ENCODE measurements at regions not wholly inside any gene's neighbourhood (a gene's known extent, or its start where the extent isn't known, plus 50 kb on each side); places are given as distances from the start of the nearest gene placed in this dataset.
A peak's percentile ranks its signal among the peaks of the same experiment; 100 is the strongest.

- no peak for ATAC-seq
- Mint-ChIP-seq H3K4me1 (peaks cover 19% of the 10 kb centered on the region), H3K27ac (no peak overlapping the region), H3K27me3 (no peaks in the 10 kb centered on the region), H3K36me3 (ENCODE audit: low read depth) (peaks cover 5% of the 10 kb centered on the region), H3K4me3 (peak overlapping the region; percentile 70)
- H3K9me3 ChIP-seq (ENCODE audit: control insufficient read depth, low read length, poor library complexity, severe bottlenecking), result no peaks in the 10 kb centered on the region
- no peak for DNase-seq
These were observed 101.9 kb upstream of the LRIG1 start for GRCh38 chr3:66602691-66603090.

- peak overlapping the region; percentile 70 for H3K4me3 Mint-ChIP-seq
- no peaks in the 10 kb centered on the region for H3K27me3 Mint-ChIP-seq
- H3K4me1 Mint-ChIP-seq, result peaks cover 19% of the 10 kb centered on the region
- H3K36me3 Mint-ChIP-seq (ENCODE audit: low read depth), result peaks cover 5% of the 10 kb centered on the region
- ATAC-seq, result no peak
- peak overlapping the region; percentile 11 for H3K27ac Mint-ChIP-seq
- no peak for DNase-seq
- H3K9me3 ChIP-seq (ENCODE audit: control insufficient read depth, low read length, poor library complexity, severe bottlenecking), result no peaks in the 10 kb centered on the region
These were observed 102.4 kb upstream of the LRIG1 start for GRCh38 chr3:66603151-66603611.

- H3K27me3 Mint-ChIP-seq, result peaks cover under 1% of the 10 kb centered on the region
- peaks cover 19% of the 10 kb centered on the region for H3K4me1 Mint-ChIP-seq
- peaks cover 8% of the 10 kb centered on the region for H3K36me3 Mint-ChIP-seq (ENCODE audit: low read depth)
- no peak for ATAC-seq
- no peak for DNase-seq
- H3K27ac Mint-ChIP-seq, result no peak overlapping the region
- no peak overlapping the region for H3K4me3 Mint-ChIP-seq
- no peaks in the 10 kb centered on the region for H3K9me3 ChIP-seq (ENCODE audit: control insufficient read depth, low read length, poor library complexity, severe bottlenecking)
These were observed 103.7 kb upstream of the LRIG1 start for GRCh38 chr3:66604481-66604880.

- ATAC-seq, result no peak
- H3K36me3 Mint-ChIP-seq (ENCODE audit: low read depth), result peaks cover 6% of the 10 kb centered on the region
- no peak overlapping the region for H3K27ac Mint-ChIP-seq
These were observed 105.3 kb upstream of the LRIG1 start for GRCh38 chr3:66606126-66606525.

GRCh38 chr3:66606868-66607267, 106.0 kb upstream of the LRIG1 start:
- H3K36me3 Mint-ChIP-seq (ENCODE audit: low read depth), result peaks cover 6% of the 10 kb centered on the region
- peaks cover 19% of the 10 kb centered on the region for H3K4me1 Mint-ChIP-seq
- H3K9me3 ChIP-seq (ENCODE audit: control insufficient read depth, low read length, poor library complexity, severe bottlenecking), result no peaks in the 10 kb centered on the region
- peaks cover 8% of the 10 kb centered on the region for H3K27me3 Mint-ChIP-seq
- H3K4me3 Mint-ChIP-seq, result no peak overlapping the region
- H3K27ac Mint-ChIP-seq, result no peak overlapping the region
- no peak for DNase-seq
- ATAC-seq, result no peak

More at GRCh38 chr3:66606126-66606525, 105.3 kb upstream of the LRIG1 start:
- DNase-seq, result no peak
- Mint-ChIP-seq H3K4me3 (no peak overlapping the region), H3K4me1 (peaks cover 19% of the 10 kb centered on the region), H3K27me3 (peaks cover 8% of the 10 kb centered on the region)
- no peaks in the 10 kb centered on the region for H3K9me3 ChIP-seq (ENCODE audit: control insufficient read depth, low read length, poor library complexity, severe bottlenecking)

GRCh38 chr3:66609660-66610561, 109.1 kb upstream of the LRIG1 start:
- Mint-ChIP-seq H3K4me1 (no peaks in the 10 kb centered on the region), H3K27me3 (peaks cover 8% of the 10 kb centered on the region), H3K36me3 (ENCODE audit: low read depth) (peaks cover 6% of the 10 kb centered on the region), H3K27ac (no peak overlapping the region), H3K4me3 (no peak overlapping the region)
- H3K9me3 ChIP-seq (ENCODE audit: control insufficient read depth, low read length, poor library complexity, severe bottlenecking), result no peaks in the 10 kb centered on the region
- DNase-seq (no peak), ATAC-seq (no peak)

GRCh38 chr3:66610562-66610909, 109.7 kb upstream of the LRIG1 start:
- peaks cover 2% of the 10 kb centered on the region for H3K4me1 Mint-ChIP-seq
- DNase-seq (no peak), ATAC-seq (no peak)
- no peaks in the 10 kb centered on the region for H3K9me3 ChIP-seq (ENCODE audit: control insufficient read depth, low read length, poor library complexity, severe bottlenecking)
- peaks cover 8% of the 10 kb centered on the region for H3K27me3 Mint-ChIP-seq
- H3K27ac Mint-ChIP-seq, result no peak overlapping the region
- H3K36me3 Mint-ChIP-seq (ENCODE audit: low read depth), result peaks cover 6% of the 10 kb centered on the region
- H3K4me3 Mint-ChIP-seq, result no peak overlapping the region

- no peaks in the 10 kb centered on the region for H3K9me3 ChIP-seq (ENCODE audit: control insufficient read depth, low read length, poor library complexity, severe bottlenecking)
- Mint-ChIP-seq H3K27ac (no peak overlapping the region), H3K36me3 (ENCODE audit: low read depth) (no peaks in the 10 kb centered on the region), H3K4me3 (no peak overlapping the region), H3K27me3 (no peaks in the 10 kb centered on the region), H3K4me1 (peaks cover 2% of the 10 kb centered on the region)
- ATAC-seq (no peak), DNase-seq (no peak)
These were observed 115.0 kb upstream of the LRIG1 start for GRCh38 chr3:66615643-66616301.

GRCh38 chr3:66617351-66617750, 116.5 kb upstream of the LRIG1 start:
- ATAC-seq (no peak), DNase-seq (no peak)
- H3K4me3 Mint-ChIP-seq, result no peak overlapping the region
- no peak overlapping the region for H3K27ac Mint-ChIP-seq
- H3K4me1 Mint-ChIP-seq, result peaks cover 2% of the 10 kb centered on the region
- no peaks in the 10 kb centered on the region for H3K9me3 ChIP-seq (ENCODE audit: control insufficient read depth, low read length, poor library complexity, severe bottlenecking)
- no peaks in the 10 kb centered on the region for H3K27me3 Mint-ChIP-seq
- no peaks in the 10 kb centered on the region for H3K36me3 Mint-ChIP-seq (ENCODE audit: low read depth)

- Mint-ChIP-seq H3K4me3 (no peak overlapping the region), H3K27ac (no peak overlapping the region), H3K4me1 (peaks cover 2% of the 10 kb centered on the region), H3K27me3 (no peaks in the 10 kb centered on the region), H3K36me3 (ENCODE audit: low read depth) (no peaks in the 10 kb centered on the region)
- DNase-seq (no peak), ATAC-seq (no peak)
- no peaks in the 10 kb centered on the region for H3K9me3 ChIP-seq (ENCODE audit: control insufficient read depth, low read length, poor library complexity, severe bottlenecking)
These were observed 117.2 kb upstream of the LRIG1 start for GRCh38 chr3:66618066-66618465.

- H3K27me3 Mint-ChIP-seq, result no peaks in the 10 kb centered on the region
- H3K4me1 Mint-ChIP-seq, result no peaks in the 10 kb centered on the region
- no peak overlapping the region for H3K4me3 Mint-ChIP-seq
- no peaks in the 10 kb centered on the region for H3K36me3 Mint-ChIP-seq (ENCODE audit: low read depth)
- no peaks in the 10 kb centered on the region for H3K9me3 ChIP-seq (ENCODE audit: control insufficient read depth, low read length, poor library complexity, severe bottlenecking)
- no peak for ATAC-seq
- no peak overlapping the region for H3K27ac Mint-ChIP-seq
- DNase-seq, result no peak
These were observed 119.5 kb upstream of the LRIG1 start for GRCh38 chr3:66620296-66620695.

- ATAC-seq (no peak), DNase-seq (no peak)
- no peak overlapping the region for H3K4me3 Mint-ChIP-seq
- no peaks in the 10 kb centered on the region for H3K36me3 Mint-ChIP-seq (ENCODE audit: low read depth)
- no peaks in the 10 kb centered on the region for H3K4me1 Mint-ChIP-seq
- H3K9me3 ChIP-seq (ENCODE audit: control insufficient read depth, low read length, poor library complexity, severe bottlenecking), result no peaks in the 10 kb centered on the region
- peak overlapping the region; percentile 9 for H3K27ac Mint-ChIP-seq
- H3K27me3 Mint-ChIP-seq, result no peaks in the 10 kb centered on the region
These were observed 122.1 kb upstream of the LRIG1 start for GRCh38 chr3:66622756-66623457.

- Mint-ChIP-seq H3K36me3 (ENCODE audit: low read depth) (no peaks in the 10 kb centered on the region), H3K4me3 (no peak overlapping the region), H3K27ac (no peak overlapping the region), H3K27me3 (no peaks in the 10 kb centered on the region), H3K4me1 (no peaks in the 10 kb centered on the region)
- no peaks in the 10 kb centered on the region for H3K9me3 ChIP-seq (ENCODE audit: control insufficient read depth, low read length, poor library complexity, severe bottlenecking)
- ATAC-seq (no peak), DNase-seq (no peak)
These were observed 124.8 kb upstream of the LRIG1 start for GRCh38 chr3:66625505-66626216.

All from T-helper 17 cell (primary cell).